GM20431 (cell line): ENCODE measurements at regions not wholly inside any gene's neighbourhood (a gene's known extent, or its start where the extent isn't known, plus 50 kb on each side); places are given as distances from the start of the nearest gene placed in this dataset.
"Not testable (repeated sequence)": the region's sequence is repeated elsewhere in the genome, so short reads cannot be mapped to it uniquely, and the experiment has no call there.

Experiments
- in situ Hi-C: fragments of 300-500 bp; cut with MseI, MboI; formaldehyde crosslinking; loops from one replicate; pipeline ENCODE4 v1.15.0; 2020; ENCODE audit warnings: low sequenced_read_pairs; ENCODE audit not compliant: unreplicated experiment

- in situ Hi-C loops = no loop called here
Observed at GRCh38 chr2:172313715-172314341, 113.6 kb upstream of the ITGA6 start.

DNA sequence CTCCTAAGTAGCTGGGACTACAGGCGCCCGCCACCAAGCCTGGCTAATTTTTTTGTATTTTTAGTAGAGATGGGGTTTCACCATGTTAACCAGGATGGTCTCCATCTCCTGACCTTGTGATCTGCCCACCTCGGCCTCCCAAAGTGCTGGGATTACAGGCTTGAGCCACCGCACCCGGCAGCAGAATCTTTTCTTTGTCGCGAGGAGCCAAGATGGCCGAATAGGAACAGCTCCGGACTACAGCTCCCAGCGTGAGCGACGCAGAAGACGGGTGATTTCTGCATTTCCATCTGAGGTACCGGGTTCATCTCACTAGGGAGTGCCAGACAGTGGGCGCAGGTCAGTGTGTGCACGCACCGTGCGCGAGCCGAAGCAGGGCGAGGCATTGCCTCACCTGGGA lies 112.3 kb upstream of the ITGA6 start:
- in situ Hi-C loops = not testable (repeated sequence)

DNA sequence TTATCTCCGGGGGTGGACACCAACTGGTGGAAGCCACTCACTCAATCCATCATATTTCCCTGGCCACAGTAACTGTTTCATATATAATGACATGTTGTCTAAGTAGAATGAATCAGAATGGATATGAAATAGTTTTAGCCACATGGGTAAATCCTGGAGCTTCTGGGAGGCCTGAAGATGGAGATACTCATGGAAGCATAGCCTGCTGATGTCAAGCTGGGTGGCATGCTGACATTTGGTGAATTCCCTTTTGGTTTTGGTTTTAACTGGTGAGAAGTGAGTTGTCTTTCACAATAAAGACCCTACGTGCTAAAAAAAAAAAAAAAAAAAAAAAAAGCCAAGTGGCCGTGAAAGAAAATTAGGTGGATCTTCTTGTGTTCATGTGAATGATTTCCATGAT lies 105.3 kb upstream of the ITGA6 start:
- in situ Hi-C loops = no loop called here

DNA sequence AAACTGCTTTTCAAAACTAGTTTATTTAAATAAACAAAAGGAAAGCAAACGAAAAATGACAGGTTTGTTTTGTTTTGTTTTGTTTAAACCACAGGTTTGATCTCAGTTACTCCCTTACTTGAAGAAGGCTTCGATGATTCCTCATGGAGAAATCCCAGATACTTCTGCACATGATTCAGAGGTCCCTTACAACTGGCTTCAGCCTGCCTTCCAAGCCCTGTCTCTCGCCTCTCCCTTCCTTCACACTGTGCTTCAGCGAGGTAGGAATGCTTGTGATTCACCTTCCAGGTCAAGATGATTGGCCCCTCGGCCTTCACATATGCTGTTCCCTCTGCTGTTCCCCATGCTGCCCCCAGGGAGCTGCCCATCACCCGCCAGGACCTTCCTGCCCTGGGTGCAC lies 104.1 kb upstream of the ITGA6 start:
- in situ Hi-C loops = no loop called here

- in situ Hi-C loops = no loop called here
Observed at GRCh38 chr2:172323861-172324597, 103.4 kb upstream of the ITGA6 start.

GRCh38 chr2:172326211-172326509 lies 101.2 kb upstream of the ITGA6 start:
- in situ Hi-C loops = no loop called here

GRCh38 chr2:172328103-172328841 lies 99.1 kb upstream of the ITGA6 start:
- in situ Hi-C loops = no loop called here

DNA sequence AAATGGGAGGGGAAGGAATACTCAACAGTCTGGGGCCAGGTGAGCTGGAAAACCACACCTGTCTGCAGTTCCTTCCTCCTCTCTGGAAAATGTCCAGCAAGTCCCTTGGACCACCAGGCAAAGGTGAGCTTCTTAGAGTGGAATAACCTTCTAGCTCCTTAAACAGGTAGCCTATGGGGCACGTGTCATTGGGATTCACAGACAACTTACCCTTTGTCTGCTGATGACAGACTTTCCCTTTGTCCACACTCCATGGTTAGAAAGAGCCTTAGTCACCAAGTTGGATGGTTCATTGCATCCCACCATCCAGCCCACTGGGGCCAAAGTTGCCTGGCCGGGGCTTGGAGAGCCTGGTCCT lies 98.0 kb upstream of the ITGA6 start:
- in situ Hi-C loops = no loop called here

DNA sequence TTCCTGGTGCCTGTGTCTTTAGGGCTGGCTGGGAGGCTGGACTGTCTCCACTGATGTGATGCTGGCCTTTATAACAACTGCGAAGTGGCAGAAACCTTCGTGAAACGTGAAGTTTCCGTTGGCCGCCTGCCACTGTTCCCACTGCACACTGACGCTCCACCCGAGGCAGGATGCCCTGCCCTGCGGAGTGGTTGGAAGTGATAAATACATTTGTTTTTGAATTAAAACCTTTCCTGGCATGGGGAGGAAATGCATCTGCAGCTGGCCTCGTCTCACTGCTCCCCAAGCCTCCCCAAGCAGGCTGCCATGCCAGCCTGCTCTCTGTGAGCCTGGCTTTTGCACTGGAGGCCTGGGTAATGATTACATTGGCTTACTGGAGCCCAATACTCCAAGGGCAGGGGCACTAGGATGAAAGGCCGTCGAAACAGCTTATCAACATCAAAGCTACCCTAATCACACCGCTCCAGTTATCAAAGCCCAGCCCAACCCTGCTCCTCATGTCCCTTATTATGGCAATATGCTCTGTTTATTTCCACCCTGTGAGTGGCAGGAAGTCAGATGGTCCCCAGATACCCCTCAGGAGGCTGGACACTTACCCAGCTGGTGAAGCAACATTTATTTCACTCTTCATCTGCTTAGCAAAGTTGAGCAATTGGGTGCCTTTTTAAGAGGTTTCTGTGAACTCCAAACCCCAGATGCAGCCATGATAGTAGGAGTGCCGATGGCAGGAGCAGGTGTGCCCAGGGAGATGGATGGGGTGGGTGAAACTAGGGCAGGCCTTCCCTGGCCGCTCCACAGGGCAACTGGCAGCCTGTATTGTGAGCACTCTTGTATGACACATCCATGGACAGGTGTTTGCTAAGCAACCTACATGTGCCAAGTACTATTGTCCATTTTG lies 97.4 kb upstream of the ITGA6 start:
- in situ Hi-C loops = no loop called here

- in situ Hi-C loops = no loop called here
Observed at GRCh38 chr2:172332507-172332906, 94.9 kb upstream of the ITGA6 start.

GRCh38 chr2:172333235-172333977 lies 94.0 kb upstream of the ITGA6 start:
- in situ Hi-C loops = no loop called here

GRCh38 chr2:172333978-172334330 lies 93.4 kb upstream of the ITGA6 start:
- in situ Hi-C loops = no loop called here

GRCh38 chr2:172334988-172335387 lies 92.4 kb upstream of the ITGA6 start:
- in situ Hi-C loops = no loop called here

DNA sequence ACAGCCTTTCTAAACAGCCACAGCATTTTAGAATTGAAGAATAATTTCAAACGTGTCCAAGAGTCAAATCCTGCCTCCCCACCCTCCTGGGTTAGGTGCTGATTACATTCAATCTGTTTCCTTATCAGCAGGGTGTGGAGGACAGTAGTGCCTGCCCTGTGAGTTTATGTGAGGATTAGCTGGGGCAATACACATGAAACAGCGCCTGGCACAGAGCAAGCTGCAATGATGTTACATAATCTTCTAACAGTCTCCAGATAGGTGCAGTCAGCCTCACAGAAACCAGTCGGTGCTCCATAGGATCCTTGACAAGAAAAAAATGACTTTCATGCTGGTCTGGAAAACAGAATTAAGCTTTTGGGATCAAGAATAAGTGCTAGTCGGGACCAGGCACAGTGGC lies 91.7 kb upstream of the ITGA6 start:
- in situ Hi-C loops = no loop called here

GRCh38 chr2:172336681-172337080 lies 90.7 kb upstream of the ITGA6 start:
- in situ Hi-C loops = no loop called here

GRCh38 chr2:172339371-172340010 lies 87.9 kb upstream of the ITGA6 start:
- in situ Hi-C loops = no loop called here

DNA sequence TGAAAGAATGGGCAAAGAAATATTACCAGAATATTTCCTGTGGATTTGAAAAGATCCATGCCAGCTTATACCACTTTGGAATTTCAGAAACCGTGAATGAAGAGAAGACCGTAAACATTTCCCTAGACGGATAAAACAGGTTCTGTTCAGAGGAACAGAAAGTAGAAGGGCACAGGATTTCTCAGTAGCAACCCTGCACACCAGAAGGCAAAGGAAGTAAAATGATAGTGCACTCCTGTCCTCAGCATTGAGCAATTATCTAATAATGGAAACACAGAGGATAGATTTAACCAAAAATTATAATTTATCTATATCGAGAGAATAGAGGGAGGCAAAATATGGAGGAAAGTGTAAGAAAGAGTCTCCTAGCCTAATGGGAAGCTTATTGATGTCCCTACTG lies 87.0 kb upstream of the ITGA6 start:
- in situ Hi-C loops = no loop called here

DNA sequence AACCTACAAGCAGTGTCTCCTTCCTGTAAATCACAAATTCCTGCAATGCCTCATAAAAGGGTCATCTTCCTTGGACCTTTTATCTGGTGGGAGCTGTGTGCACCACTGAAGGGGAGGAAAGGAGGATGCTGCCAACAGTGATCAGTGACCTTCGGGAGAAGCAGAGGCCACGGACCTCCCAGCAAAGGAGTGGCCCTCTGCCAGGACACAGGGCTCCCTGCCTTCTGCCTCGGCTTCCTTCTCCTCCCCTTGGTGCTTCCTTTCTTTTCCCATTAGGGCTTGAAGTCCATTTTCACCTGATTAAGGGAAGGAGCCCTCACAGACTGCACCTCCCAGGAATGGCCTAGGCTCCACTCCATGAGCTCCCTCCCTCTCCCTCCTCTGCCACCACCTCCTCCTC lies 85.3 kb upstream of the ITGA6 start:
- in situ Hi-C loops = no loop called here

DNA sequence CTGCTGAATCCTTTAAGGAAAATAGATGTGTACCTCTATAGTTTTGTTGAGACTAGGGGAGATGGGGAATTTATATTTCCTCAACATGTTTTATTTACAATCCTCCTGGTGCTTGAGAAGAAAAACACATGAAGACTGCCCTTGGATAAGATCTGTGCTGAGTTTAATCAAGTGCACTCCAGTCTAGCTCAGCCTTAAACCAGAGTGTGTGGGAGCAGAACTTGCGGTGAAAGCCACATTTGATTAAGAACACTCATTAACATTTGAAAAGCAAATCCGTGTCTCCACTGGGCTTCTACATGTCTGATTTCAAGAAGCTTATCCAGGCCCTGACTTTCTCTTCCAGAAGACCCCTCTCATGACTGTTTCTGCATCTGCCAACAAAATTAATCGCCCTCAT lies 84.8 kb upstream of the ITGA6 start:
- in situ Hi-C loops = no loop called here

GRCh38 chr2:172344159-172344558 lies 83.2 kb upstream of the ITGA6 start:
- in situ Hi-C loops = no loop called here
